ENCODE measurements at regions not wholly inside any gene's neighbourhood (a gene's known extent, or its start where the extent isn't known, plus 50 kb on each side); places are given as distances from the start of the nearest gene placed in this dataset.

DNA sequence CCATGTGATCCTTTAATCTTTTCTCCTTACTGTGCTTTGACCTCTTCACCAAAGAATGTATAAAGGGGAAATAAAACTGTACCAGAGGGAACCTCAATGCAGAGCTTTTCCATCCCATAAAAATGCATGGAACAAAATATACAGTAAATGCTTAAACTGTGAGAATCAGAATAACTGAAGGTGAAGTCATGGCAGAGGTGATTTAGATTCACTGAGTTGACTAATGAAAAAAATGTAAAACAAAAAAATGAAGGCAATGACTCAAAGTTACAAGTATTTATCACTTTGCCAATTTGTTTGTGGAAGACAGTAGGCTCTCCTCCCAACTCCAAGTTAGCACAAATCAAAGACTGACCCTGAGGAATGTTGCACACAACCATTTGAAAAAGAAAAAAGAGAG lies 1331.6 kb upstream of the SORCS1 start:
- no peak overlapping the region for H3K4me3 ChIP-seq (ENCODE audit: low read depth, low read length)
- no peaks in the 10 kb centered on the region for H3K27me3 ChIP-seq (ENCODE audit: control insufficient read depth, insufficient read depth, low read length)
- H3K9me3 ChIP-seq (ENCODE audit: control insufficient read depth, insufficient read depth, low read length), result no peaks in the 10 kb centered on the region
- H3K4me1 ChIP-seq (ENCODE audit: control insufficient read depth, insufficient read depth, low read length), result no peaks in the 10 kb centered on the region
- H3K27ac ChIP-seq (ENCODE audit: low read depth, low read length), result no peak overlapping the region
- no peaks in the 10 kb centered on the region for H3K36me3 ChIP-seq (ENCODE audit: control insufficient read depth, insufficient read depth, low read length)
- H3K9ac ChIP-seq (ENCODE audit: low read depth, low read length), result no peak overlapping the region

DNA sequence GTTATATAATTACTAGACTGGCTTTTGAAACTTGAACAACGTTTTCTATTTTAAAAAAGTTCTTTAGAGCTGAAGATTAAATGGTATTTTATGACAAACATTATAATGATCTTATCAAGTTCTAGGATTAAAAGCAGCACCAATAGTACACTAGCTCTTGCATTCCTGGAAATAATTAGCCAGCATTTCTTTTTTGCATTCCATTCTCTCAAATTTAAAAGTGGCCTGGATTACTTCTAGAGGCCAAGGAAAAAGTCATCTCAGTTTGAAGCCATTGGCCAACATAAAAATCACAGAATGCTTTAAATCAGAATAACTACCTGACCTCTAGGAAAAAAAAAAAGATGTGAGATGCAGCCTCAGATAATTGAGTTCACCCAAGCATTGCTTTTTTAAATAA lies 1326.4 kb upstream of the SORCS1 start:
- Histone ChIP-seq H3K36me3 (ENCODE audit: control insufficient read depth, insufficient read depth, low read length) (no peaks in the 10 kb centered on the region), H3K27ac (ENCODE audit: low read depth, low read length) (no peak overlapping the region), H3K27me3 (ENCODE audit: control insufficient read depth, insufficient read depth, low read length) (no peaks in the 10 kb centered on the region), H3K4me1 (ENCODE audit: control insufficient read depth, insufficient read depth, low read length) (no peaks in the 10 kb centered on the region), H3K9me3 (ENCODE audit: control insufficient read depth, insufficient read depth, low read length) (no peaks in the 10 kb centered on the region), H3K4me3 (ENCODE audit: low read depth, low read length) (no peak overlapping the region), H3K9ac (ENCODE audit: low read depth, low read length) (no peak overlapping the region)

DNA sequence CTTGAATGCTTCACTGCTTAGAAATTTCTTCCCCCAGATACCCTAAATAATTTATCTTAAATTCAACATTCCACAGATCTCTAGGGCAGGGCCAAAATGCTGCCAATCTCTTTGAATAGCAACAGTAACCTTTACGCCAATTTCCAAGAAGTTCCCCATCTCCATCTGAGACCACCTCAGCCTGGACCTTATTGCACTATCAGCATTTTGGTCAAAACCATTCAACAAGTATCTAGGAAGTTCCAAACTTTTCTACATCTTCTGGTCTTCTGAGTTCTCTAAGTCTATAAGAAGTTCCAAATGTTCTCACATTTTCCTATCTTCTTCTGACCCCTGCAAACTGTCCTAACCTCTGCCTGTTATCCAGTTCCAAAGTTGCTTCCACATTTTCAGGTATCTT lies 1306.9 kb upstream of the SORCS1 start:
- 0 out of 2 replicates have a peak, but pooled peaks cover 3% of the 10 kb centered on the region for H3K4me1 ChIP-seq (ENCODE audit: control insufficient read depth, insufficient read depth, low read length)
- H3K27ac ChIP-seq (ENCODE audit: low read depth, low read length), result no peak overlapping the region
- H3K9me3 ChIP-seq (ENCODE audit: control insufficient read depth, insufficient read depth, low read length), result peaks cover 15% of the 10 kb centered on the region
- H3K9ac ChIP-seq (ENCODE audit: low read depth, low read length), result no peak overlapping the region
- H3K4me3 ChIP-seq (ENCODE audit: low read depth, low read length), result no peak overlapping the region
- H3K27me3 ChIP-seq (ENCODE audit: control insufficient read depth, insufficient read depth, low read length), result peaks cover 16% of the 10 kb centered on the region
- H3K36me3 ChIP-seq (ENCODE audit: control insufficient read depth, insufficient read depth, low read length), result no peaks in the 10 kb centered on the region

DNA sequence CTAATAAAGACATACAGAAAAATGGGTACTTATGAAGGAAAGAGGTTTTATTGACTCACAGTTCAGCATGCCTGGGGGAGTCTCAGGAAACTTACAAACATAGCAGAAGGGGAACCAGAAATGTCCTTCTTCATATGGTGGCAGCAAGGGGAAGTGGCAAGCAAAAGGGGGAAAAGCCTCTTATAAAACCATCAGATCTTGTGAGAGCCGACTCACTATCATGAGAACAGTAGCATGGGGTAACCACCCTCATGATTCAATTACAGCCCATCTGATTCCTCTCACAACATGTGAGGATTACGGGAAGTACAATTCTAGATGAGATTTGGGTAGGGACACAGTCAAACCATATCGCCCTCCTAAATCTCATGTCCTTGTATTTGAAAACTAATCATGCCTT lies 1305.4 kb upstream of the SORCS1 start:
- Histone ChIP-seq H3K27ac (ENCODE audit: low read depth, low read length) (no peak overlapping the region), H3K9me3 (ENCODE audit: control insufficient read depth, insufficient read depth, low read length) (peaks cover 15% of the 10 kb centered on the region), H3K4me1 (ENCODE audit: control insufficient read depth, insufficient read depth, low read length) (0 out of 2 replicates have a peak, but pooled peaks cover 3% of the 10 kb centered on the region), H3K4me3 (ENCODE audit: low read depth, low read length) (no peak overlapping the region), H3K9ac (ENCODE audit: low read depth, low read length) (no peak overlapping the region), H3K27me3 (ENCODE audit: control insufficient read depth, insufficient read depth, low read length) (peaks cover 30% of the 10 kb centered on the region), H3K36me3 (ENCODE audit: control insufficient read depth, insufficient read depth, low read length) (no peaks in the 10 kb centered on the region)

DNA sequence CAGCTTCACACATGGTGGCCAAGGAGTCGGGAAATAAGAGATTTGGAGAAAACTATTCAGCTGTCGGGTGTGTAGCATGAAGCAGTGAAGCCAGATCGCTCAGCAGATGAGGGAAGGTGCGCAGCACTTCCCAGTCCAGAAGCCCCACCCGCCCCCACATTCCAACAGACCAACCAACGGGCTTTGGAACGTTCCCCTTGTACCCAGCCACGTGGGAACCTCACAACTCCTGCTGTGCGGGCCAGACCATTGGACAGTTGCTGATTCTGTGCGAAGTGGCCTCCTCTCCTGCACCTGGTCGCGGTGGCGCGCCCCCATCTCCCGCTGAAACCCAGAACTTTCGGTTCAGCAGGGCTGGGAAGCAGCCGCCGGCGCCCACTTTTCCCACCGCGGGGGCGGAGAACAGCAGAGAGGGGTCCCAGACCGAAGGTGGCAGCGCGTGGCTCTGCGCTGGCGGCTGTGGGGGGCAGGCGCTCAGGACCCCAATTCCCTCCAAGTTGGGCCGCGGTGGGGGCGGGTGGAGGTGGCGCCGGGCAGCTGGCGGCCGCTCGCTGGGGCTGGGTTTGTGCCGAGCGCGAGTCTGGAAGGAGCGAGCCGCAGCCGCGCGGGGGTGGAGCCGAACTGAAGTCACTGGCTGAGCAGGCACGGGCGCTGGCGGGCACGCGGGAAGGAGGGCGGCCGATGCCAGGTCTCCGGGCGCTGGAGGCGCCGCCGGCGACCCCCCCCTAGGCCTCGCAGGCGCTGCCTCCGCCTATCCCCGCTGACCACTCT lies 1301.5 kb upstream of the SORCS1 start:
- peaks cover 10% of the 10 kb centered on the region for H3K9me3 ChIP-seq (ENCODE audit: control insufficient read depth, insufficient read depth, low read length)
- H3K36me3 ChIP-seq (ENCODE audit: control insufficient read depth, insufficient read depth, low read length), result no peaks in the 10 kb centered on the region
- no peak overlapping the region for H3K27ac ChIP-seq (ENCODE audit: low read depth, low read length)
- 0 out of 2 replicates have a peak, but pooled peaks cover 3% of the 10 kb centered on the region for H3K4me1 ChIP-seq (ENCODE audit: control insufficient read depth, insufficient read depth, low read length)
- peaks cover 35% of the 10 kb centered on the region for H3K27me3 ChIP-seq (ENCODE audit: control insufficient read depth, insufficient read depth, low read length)
- H3K4me3 ChIP-seq (ENCODE audit: low read depth, low read length), result peak overlapping the region; percentile 69
- H3K9ac ChIP-seq (ENCODE audit: low read depth, low read length), result no peak overlapping the region; the same call in 1 of the 2 replicates

DNA sequence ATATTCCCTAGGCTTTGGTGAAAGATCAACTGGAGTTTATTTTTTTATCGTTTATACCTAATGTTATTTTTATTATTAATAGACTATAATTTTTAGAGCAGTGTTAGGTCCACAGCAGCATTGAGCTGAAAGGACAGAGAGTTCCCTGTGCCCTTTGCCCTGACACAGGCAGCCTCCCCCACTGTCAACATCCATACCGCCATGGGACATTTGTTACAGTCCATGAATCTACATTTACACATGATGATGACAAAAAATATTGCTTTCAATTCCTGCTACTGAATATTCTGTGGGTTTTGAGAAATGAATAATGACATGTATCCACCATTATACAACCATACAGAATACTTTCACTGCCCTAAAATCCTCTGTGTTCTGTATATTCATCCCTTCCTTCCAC lies 1297.5 kb upstream of the SORCS1 start:
- H3K27me3 ChIP-seq (ENCODE audit: control insufficient read depth, insufficient read depth, low read length), result peaks cover 25% of the 10 kb centered on the region
- no peak overlapping the region for H3K27ac ChIP-seq (ENCODE audit: low read depth, low read length)

DNA sequence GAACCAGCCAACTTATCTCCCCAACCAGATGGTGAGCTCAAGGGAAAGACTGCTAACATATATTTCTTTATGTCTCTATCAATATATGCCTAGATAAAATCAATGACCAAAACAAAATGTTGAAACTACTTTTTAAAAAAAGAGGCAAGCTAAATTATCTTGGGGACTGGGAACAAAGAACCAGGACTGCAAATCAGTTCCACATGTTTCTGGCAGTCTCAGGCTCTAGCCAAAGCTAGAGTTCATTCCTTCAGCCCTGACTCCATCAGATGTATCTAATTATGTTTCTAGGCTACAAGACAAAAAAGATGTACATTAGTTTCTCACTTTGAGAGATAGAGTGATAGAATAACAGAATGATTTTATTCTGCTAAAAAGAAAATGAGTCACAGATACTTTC lies 1290.3 kb upstream of the SORCS1 start:
- no peak overlapping the region for H3K9ac ChIP-seq (ENCODE audit: low read depth, low read length)
- no peak overlapping the region for H3K27ac ChIP-seq (ENCODE audit: low read depth, low read length)

More for the DNA sequence above, 1297.5 kb upstream of the SORCS1 start:
- no peak overlapping the region for H3K4me3 ChIP-seq (ENCODE audit: low read depth, low read length)
- H3K36me3 ChIP-seq (ENCODE audit: control insufficient read depth, insufficient read depth, low read length), result no peaks in the 10 kb centered on the region
- no peak overlapping the region for H3K9ac ChIP-seq (ENCODE audit: low read depth, low read length)
- 0 out of 2 replicates have a peak, but pooled peaks cover 3% of the 10 kb centered on the region for H3K4me1 ChIP-seq (ENCODE audit: control insufficient read depth, insufficient read depth, low read length)
- no peaks in the 10 kb centered on the region for H3K9me3 ChIP-seq (ENCODE audit: control insufficient read depth, insufficient read depth, low read length)

DNA sequence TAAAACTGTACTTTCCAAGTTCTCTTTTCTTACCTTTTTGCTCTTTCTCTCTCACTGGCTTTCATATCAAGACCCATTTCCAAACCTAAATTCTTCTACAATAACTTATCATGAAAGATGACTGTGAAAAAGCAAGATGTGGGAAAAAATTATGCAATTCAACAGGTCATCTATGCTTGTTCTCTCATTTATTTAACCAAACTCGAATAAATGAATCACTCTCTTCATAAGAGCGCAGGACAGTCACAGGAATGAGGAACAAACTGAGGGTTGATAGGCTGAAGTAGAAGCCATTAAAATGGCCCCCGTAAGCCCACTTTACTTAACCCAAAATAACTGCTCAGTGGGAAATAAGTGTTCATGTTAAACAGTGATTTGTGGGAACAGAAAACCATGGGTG lies 1289.7 kb upstream of the SORCS1 start:
- H3K27ac ChIP-seq (ENCODE audit: low read depth, low read length), result no peak overlapping the region
- H3K36me3 ChIP-seq (ENCODE audit: control insufficient read depth, insufficient read depth, low read length), result no peaks in the 10 kb centered on the region
- no peak overlapping the region for H3K4me3 ChIP-seq (ENCODE audit: low read depth, low read length)
- no peak overlapping the region for H3K9ac ChIP-seq (ENCODE audit: low read depth, low read length)
- no peaks in the 10 kb centered on the region for H3K4me1 ChIP-seq (ENCODE audit: control insufficient read depth, insufficient read depth, low read length)
- no peaks in the 10 kb centered on the region for H3K27me3 ChIP-seq (ENCODE audit: control insufficient read depth, insufficient read depth, low read length)
- no peaks in the 10 kb centered on the region for H3K9me3 ChIP-seq (ENCODE audit: control insufficient read depth, insufficient read depth, low read length)

More for the DNA sequence above, 1290.3 kb upstream of the SORCS1 start:
- H3K27me3 ChIP-seq (ENCODE audit: control insufficient read depth, insufficient read depth, low read length), result no peaks in the 10 kb centered on the region
- H3K4me3 ChIP-seq (ENCODE audit: low read depth, low read length), result no peak overlapping the region
- H3K36me3 ChIP-seq (ENCODE audit: control insufficient read depth, insufficient read depth, low read length), result no peaks in the 10 kb centered on the region
- no peaks in the 10 kb centered on the region for H3K9me3 ChIP-seq (ENCODE audit: control insufficient read depth, insufficient read depth, low read length)
- no peaks in the 10 kb centered on the region for H3K4me1 ChIP-seq (ENCODE audit: control insufficient read depth, insufficient read depth, low read length)

DNA sequence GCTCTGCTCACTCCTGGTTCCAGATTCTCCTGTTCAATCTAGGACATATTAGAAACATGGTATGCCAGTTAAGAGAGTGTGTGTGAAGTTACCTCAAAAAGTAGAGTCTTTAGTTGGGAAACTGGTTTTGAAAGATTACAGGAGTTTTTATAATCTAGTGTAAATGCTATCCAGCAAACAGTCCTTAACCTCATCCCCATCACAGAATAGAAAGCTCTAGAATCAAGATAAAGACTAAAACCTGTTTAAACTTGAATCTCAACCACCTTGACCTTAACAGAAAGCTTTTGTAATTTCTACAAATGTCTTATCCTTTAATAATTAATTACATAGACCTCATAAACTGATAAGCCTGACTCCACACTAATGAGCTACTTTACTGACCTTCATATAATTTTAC lies 1288.7 kb upstream of the SORCS1 start:
- Histone ChIP-seq H3K36me3 (ENCODE audit: control insufficient read depth, insufficient read depth, low read length) (no peaks in the 10 kb centered on the region), H3K27me3 (ENCODE audit: control insufficient read depth, insufficient read depth, low read length) (no peaks in the 10 kb centered on the region), H3K9me3 (ENCODE audit: control insufficient read depth, insufficient read depth, low read length) (no peaks in the 10 kb centered on the region), H3K4me1 (ENCODE audit: control insufficient read depth, insufficient read depth, low read length) (no peaks in the 10 kb centered on the region), H3K4me3 (ENCODE audit: low read depth, low read length) (no peak overlapping the region), H3K9ac (ENCODE audit: low read depth, low read length) (no peak overlapping the region), H3K27ac (ENCODE audit: low read depth, low read length) (no peak overlapping the region)

DNA sequence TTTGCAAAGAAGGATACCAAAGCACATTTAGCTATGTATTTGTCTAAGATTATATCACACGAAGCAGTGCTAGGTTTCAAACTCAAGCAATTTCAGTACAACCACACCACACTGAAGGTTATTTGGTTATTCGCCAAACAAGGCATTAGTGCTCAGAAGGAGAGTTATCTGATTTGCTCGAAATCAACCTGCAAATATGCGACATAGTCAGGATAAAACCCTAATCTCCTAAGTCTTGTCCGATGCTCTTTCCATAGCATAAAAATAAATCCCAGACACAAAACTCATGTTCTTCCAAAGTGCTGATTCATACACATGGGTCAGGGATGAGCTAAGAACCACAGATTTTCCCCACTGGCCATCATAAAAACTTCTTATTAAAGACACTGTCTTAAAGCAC lies 1288.0 kb upstream of the SORCS1 start:
- Histone ChIP-seq H3K36me3 (ENCODE audit: control insufficient read depth, insufficient read depth, low read length) (no peaks in the 10 kb centered on the region), H3K4me1 (ENCODE audit: control insufficient read depth, insufficient read depth, low read length) (no peaks in the 10 kb centered on the region), H3K27ac (ENCODE audit: low read depth, low read length) (no peak overlapping the region), H3K9ac (ENCODE audit: low read depth, low read length) (no peak overlapping the region), H3K9me3 (ENCODE audit: control insufficient read depth, insufficient read depth, low read length) (no peaks in the 10 kb centered on the region), H3K27me3 (ENCODE audit: control insufficient read depth, insufficient read depth, low read length) (no peaks in the 10 kb centered on the region), H3K4me3 (ENCODE audit: low read depth, low read length) (no peak overlapping the region)

DNA sequence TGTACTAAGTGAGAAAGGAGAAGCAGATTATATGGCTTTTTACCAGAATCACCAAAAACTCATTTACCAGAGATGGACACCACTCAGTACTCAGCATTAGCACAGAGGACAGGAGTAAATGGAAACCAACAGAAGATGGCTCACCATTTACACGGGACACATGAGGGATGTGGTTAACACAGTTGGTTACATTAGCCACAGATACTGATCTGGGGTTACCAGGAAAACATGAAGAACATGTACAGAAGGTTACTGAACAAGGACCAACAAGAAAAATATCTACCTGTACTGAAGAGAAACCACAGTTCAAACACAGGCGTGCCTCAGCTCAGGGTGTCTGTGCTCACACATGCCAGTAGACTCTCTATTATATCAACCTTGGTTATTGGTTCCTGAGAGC lies 1285.8 kb upstream of the SORCS1 start:
- H3K9me3 ChIP-seq (ENCODE audit: control insufficient read depth, insufficient read depth, low read length), result no peaks in the 10 kb centered on the region
- no peaks in the 10 kb centered on the region for H3K36me3 ChIP-seq (ENCODE audit: control insufficient read depth, insufficient read depth, low read length)
- H3K27me3 ChIP-seq (ENCODE audit: control insufficient read depth, insufficient read depth, low read length), result no peaks in the 10 kb centered on the region
- no peak overlapping the region for H3K9ac ChIP-seq (ENCODE audit: low read depth, low read length)
- H3K27ac ChIP-seq (ENCODE audit: low read depth, low read length), result no peak overlapping the region
- no peak overlapping the region for H3K4me3 ChIP-seq (ENCODE audit: low read depth, low read length)
- H3K4me1 ChIP-seq (ENCODE audit: control insufficient read depth, insufficient read depth, low read length), result no peaks in the 10 kb centered on the region

Measured in HUES48 (cell line).